ENCODE measurements at regions not wholly inside any gene's neighbourhood (a gene's known extent, or its start where the extent isn't known, plus 50 kb on each side); places are given as distances from the start of the nearest gene placed in this dataset.
A peak's percentile ranks its signal among the peaks of the same experiment; 100 is the strongest.

GRCh38 chr6:134454794-134455193, 136.9 kb upstream of the SGK1 start:
- intact Hi-C loops (cut with DNase I) = loop anchor here (10.0 kb wide), 1 partner anchor 100 kb away; no protein-coding TSS in a partner anchor
- DNase-seq = no peak

- DNase-seq = no peak
- intact Hi-C loops (cut with DNase I) = loop anchor here (10.0 kb wide), 1 partner anchor 101 kb away; no protein-coding TSS in a partner anchor
These were observed 136.0 kb upstream of the SGK1 start for GRCh38 chr6:134453792-134454510.

GRCh38 chr6:134452906-134453305, 135.0 kb upstream of the SGK1 start:
- intact Hi-C loops (cut with DNase I) = loop anchor here (10.0 kb wide), 1 partner anchor 102 kb away; no protein-coding TSS in a partner anchor
- no peak for DNase-seq

- intact Hi-C loops (cut with DNase I) = loop anchor here (10.0 kb wide), 1 partner anchor 103 kb away; no protein-coding TSS in a partner anchor
- peak in 1 of 10 donors; percentile 38 for DNase-seq
These were observed 133.6 kb upstream of the SGK1 start for GRCh38 chr6:134451529-134451928.

GRCh38 chr6:134449781-134450180, 131.9 kb upstream of the SGK1 start:
- DNase-seq = no peak
- intact Hi-C loops (cut with DNase I) = loop anchor here (10.0 kb wide), 1 partner anchor 105 kb away; no protein-coding TSS in a partner anchor

- no peak for DNase-seq
- intact Hi-C loops (cut with DNase I) = no loop called here
These were observed 131.1 kb upstream of the SGK1 start for GRCh38 chr6:134449004-134449403.

GRCh38 chr6:134447883-134448387, 130.0 kb upstream of the SGK1 start:
- no peak for DNase-seq
- intact Hi-C loops (cut with DNase I) = no loop called here

GRCh38 chr6:134447423-134447822, 129.5 kb upstream of the SGK1 start:
- DNase-seq = no peak
- intact Hi-C loops (cut with DNase I) = no loop called here

GRCh38 chr6:134446896-134447295, 129.0 kb upstream of the SGK1 start:
- intact Hi-C loops (cut with DNase I) = no loop called here
- DNase-seq = no peak

GRCh38 chr6:134446218-134446848, 128.4 kb upstream of the SGK1 start:
- peak in 3 of 10 donors; percentile 36 to 85 (median 51) for DNase-seq
- intact Hi-C loops (cut with DNase I) = no loop called here

GRCh38 chr6:134443009-134443408, 125.1 kb upstream of the SGK1 start:
- DNase-seq = no peak
- intact Hi-C loops (cut with DNase I) = no loop called here

- DNase-seq = no peak
- intact Hi-C loops (cut with DNase I) = no loop called here
These were observed 124.2 kb upstream of the SGK1 start for GRCh38 chr6:134442073-134442472.

GRCh38 chr6:134438837-134439236, 120.9 kb upstream of the SGK1 start:
- DNase-seq = no peak
- intact Hi-C loops (cut with DNase I) = loop anchor here (5.0 to 10.0 kb wide), 2 partner anchors 206 to 262 kb away; no protein-coding TSS in a partner anchor

GRCh38 chr6:134437376-134437775, 119.5 kb upstream of the SGK1 start:
- peak in 3 of 10 donors; percentile 12 to 74 (median 34) for DNase-seq
- intact Hi-C loops (cut with DNase I) = loop anchor here (5.0 to 10.0 kb wide), 2 partner anchors 207 to 260 kb away; no protein-coding TSS in a partner anchor

- DNase-seq = no peak
- intact Hi-C loops (cut with DNase I) = loop anchor here (5.0 to 10.0 kb wide), 2 partner anchors 208 to 260 kb away; no protein-coding TSS in a partner anchor
These were observed 119.0 kb upstream of the SGK1 start for GRCh38 chr6:134436950-134437349.

GRCh38 chr6:134436281-134436815, 118.4 kb upstream of the SGK1 start:
- peak in 9 of 10 donors; percentile 28 to 93 (median 65) for DNase-seq
- intact Hi-C loops (cut with DNase I) = loop anchor here (5.0 to 10.0 kb wide), 2 partner anchors 208 to 259 kb away; no protein-coding TSS in a partner anchor

- intact Hi-C loops (cut with DNase I) = loop anchor here (5.0 to 10.0 kb wide), 2 partner anchors 209 to 259 kb away; no protein-coding TSS in a partner anchor
- DNase-seq = no peak
These were observed 117.9 kb upstream of the SGK1 start for GRCh38 chr6:134435814-134436280.

- intact Hi-C loops (cut with DNase I) = loop anchor here (10.0 kb wide), 1 partner anchor 211 kb away; no protein-coding TSS in a partner anchor
- DNase-seq = no peak
These were observed 116.4 kb upstream of the SGK1 start for GRCh38 chr6:134434019-134434942.

GRCh38 chr6:134432036-134432435, 114.1 kb upstream of the SGK1 start:
- intact Hi-C loops (cut with DNase I) = loop anchor here (10.0 kb wide), 1 partner anchor 213 kb away; no protein-coding TSS in a partner anchor
- DNase-seq = no peak

Measured in posterior cingulate gyrus (tissue), 11 donors.